ENCODE measurements at regions not wholly inside any gene's neighbourhood (a gene's known extent, or its start where the extent isn't known, plus 50 kb on each side); places are given as distances from the start of the nearest gene placed in this dataset.

GRCh38 chr6:93789532-93789931 is 370.2 kb upstream of the EPHA7 start:
- H3K27me3 ChIP-seq (ENCODE audit: control insufficient read depth, insufficient read depth, low read length), result no peaks in the 10 kb centered on the region
- no CpG with 5 or more reads among the region's 2 CpGs for WGBS (ENCODE audit: insufficient coverage, insufficient read length)
- H3K9me3 ChIP-seq (ENCODE audit: control insufficient read depth, insufficient read depth, low read length), result no peaks in the 10 kb centered on the region
- DNase-seq (ENCODE audit: low read depth, low spot score), result no peak
- no peak overlapping the region for H3K4me3 ChIP-seq (ENCODE audit: low read length)
- no peak overlapping the region for H3K27ac ChIP-seq (ENCODE audit: low read length)
- H3K36me3 ChIP-seq (ENCODE audit: control insufficient read depth, insufficient read depth, low read length), result no peaks in the 10 kb centered on the region
- H3K4me1 ChIP-seq (ENCODE audit: control insufficient read depth, insufficient read depth, low read length), result peaks cover 7% of the 10 kb centered on the region; the same call in 1 of the 2 replicates

DNA sequence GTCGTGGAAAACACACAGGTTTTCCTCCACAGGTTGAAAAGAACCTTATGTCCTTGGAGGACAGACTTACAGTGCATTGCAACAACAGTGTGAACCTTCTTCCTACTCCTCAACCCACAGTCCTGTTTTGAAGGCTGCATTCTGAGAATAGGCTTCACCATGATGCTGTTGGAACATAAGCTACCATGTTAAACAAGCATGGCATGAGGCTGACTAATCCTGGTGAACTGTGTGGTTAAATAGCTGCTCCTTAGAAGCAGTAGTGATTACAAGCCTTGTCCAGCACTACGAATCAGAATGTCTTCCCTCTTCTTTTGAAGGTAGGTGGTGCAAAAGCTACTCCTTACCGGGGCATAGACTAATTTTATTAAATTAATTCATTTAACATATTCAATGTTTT is 368.5 kb upstream of the EPHA7 start:
- Histone ChIP-seq H3K27ac (ENCODE audit: low read length) (peak overlapping the region; percentile 61), H3K36me3 (ENCODE audit: control insufficient read depth, insufficient read depth, low read length) (no peaks in the 10 kb centered on the region), H3K9me3 (ENCODE audit: control insufficient read depth, insufficient read depth, low read length) (no peaks in the 10 kb centered on the region), H3K4me3 (ENCODE audit: low read length) (no peak overlapping the region), H3K4me1 (ENCODE audit: control insufficient read depth, insufficient read depth, low read length) (peaks cover 7% of the 10 kb centered on the region; the same call in 1 of the 2 replicates), H3K27me3 (ENCODE audit: control insufficient read depth, insufficient read depth, low read length) (no peaks in the 10 kb centered on the region)
- no peak for DNase-seq (ENCODE audit: low read depth, low spot score)
- WGBS (ENCODE audit: insufficient coverage, insufficient read length), result no CpG with 5 or more reads among the region's 3 CpGs

- H3K4me1 ChIP-seq (ENCODE audit: control insufficient read depth, insufficient read depth, low read length), result peaks cover 7% of the 10 kb centered on the region; the same call in 1 of the 2 replicates
- WGBS (ENCODE audit: insufficient coverage, insufficient read length), result no CpG with 5 or more reads among the region's 6 CpGs
- H3K36me3 ChIP-seq (ENCODE audit: control insufficient read depth, insufficient read depth, low read length), result no peaks in the 10 kb centered on the region
- no peaks in the 10 kb centered on the region for H3K9me3 ChIP-seq (ENCODE audit: control insufficient read depth, insufficient read depth, low read length)
- H3K27ac ChIP-seq (ENCODE audit: low read length), result no peak overlapping the region
- peak; percentile 79 for DNase-seq (ENCODE audit: low read depth, low spot score)
- H3K27me3 ChIP-seq (ENCODE audit: control insufficient read depth, insufficient read depth, low read length), result no peaks in the 10 kb centered on the region
- no peak overlapping the region for H3K4me3 ChIP-seq (ENCODE audit: low read length)
Measured at GRCh38 chr6:93786474-93787330, 367.3 kb upstream of the EPHA7 start.

DNA sequence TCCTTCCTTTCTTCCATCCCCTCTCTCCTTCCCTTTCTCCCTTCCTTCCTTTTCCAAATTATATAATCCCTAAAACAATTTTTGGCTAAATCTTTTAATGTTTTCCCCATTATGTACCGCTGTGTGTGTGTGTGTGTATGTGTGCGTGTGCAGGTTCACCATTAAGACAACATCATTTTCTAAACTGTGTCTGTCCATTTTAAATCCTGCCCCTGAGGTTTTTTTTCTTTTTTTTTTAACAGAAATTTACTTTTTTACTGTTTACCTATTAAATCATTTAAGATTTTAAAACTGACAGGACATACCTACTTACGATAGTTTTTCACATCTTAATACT is 366.3 kb upstream of the EPHA7 start:
- Histone ChIP-seq H3K4me3 (ENCODE audit: low read length) (no peak overlapping the region), H3K27me3 (ENCODE audit: control insufficient read depth, insufficient read depth, low read length) (no peaks in the 10 kb centered on the region), H3K27ac (ENCODE audit: low read length) (no peak overlapping the region), H3K36me3 (ENCODE audit: control insufficient read depth, insufficient read depth, low read length) (no peaks in the 10 kb centered on the region), H3K4me1 (ENCODE audit: control insufficient read depth, insufficient read depth, low read length) (peaks cover 7% of the 10 kb centered on the region; the same call in 1 of the 2 replicates), H3K9me3 (ENCODE audit: control insufficient read depth, insufficient read depth, low read length) (no peaks in the 10 kb centered on the region)
- WGBS (ENCODE audit: insufficient coverage, insufficient read length), result no CpG with 5 or more reads among the region's 3 CpGs
- no peak for DNase-seq (ENCODE audit: low read depth, low spot score)

DNA sequence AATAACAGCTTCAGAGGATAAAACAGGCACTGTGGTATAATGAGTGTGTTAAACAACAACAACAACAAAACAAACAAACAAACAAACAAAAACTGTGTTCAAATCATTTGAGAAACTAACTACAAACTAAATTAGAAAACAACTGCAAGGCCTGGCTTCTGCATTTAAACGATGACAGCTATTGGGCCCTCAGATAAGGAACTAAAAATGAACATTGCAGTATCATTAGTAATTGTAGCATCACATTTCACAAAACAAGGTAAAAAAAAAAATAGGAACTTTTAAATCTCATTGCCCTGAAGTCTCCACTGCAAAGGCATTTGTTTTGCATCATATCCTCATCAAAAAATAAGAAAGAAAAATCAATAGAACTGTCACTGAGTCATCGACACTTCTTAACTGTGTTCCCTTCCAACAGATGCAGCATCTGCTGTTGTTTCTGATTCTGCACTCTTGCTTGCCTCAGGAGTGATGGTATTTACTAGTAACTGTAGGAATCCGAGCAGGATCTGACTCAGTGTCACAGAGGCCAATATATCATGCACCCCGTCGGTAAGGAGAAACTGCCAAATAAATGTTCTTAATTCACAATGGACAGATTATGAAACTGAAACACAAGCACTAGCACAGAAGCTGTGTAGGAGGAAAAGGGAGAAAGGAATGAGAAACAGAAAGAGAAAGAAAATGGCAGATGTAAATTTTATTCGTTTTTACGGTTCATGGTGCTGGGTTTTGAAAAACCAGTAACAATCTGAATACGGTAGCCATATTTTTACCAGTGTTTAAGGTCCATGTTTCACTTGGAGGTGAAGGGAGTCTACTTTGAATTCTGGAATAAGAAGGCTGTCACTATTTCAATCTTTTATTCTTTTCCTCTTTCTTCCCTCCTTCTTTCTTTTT is 365.7 kb upstream of the EPHA7 start:
- Histone ChIP-seq H3K27ac (ENCODE audit: low read length) (no peak overlapping the region), H3K36me3 (ENCODE audit: control insufficient read depth, insufficient read depth, low read length) (no peaks in the 10 kb centered on the region), H3K4me3 (ENCODE audit: low read length) (no peak overlapping the region), H3K9me3 (ENCODE audit: control insufficient read depth, insufficient read depth, low read length) (no peaks in the 10 kb centered on the region), H3K27me3 (ENCODE audit: control insufficient read depth, insufficient read depth, low read length) (no peaks in the 10 kb centered on the region), H3K4me1 (ENCODE audit: control insufficient read depth, insufficient read depth, low read length) (peaks cover 7% of the 10 kb centered on the region; the same call in 1 of the 2 replicates)
- WGBS (ENCODE audit: insufficient coverage, insufficient read length), result no CpG with 5 or more reads among the region's 8 CpGs
- DNase-seq (ENCODE audit: low read depth, low spot score), result no peak

DNA sequence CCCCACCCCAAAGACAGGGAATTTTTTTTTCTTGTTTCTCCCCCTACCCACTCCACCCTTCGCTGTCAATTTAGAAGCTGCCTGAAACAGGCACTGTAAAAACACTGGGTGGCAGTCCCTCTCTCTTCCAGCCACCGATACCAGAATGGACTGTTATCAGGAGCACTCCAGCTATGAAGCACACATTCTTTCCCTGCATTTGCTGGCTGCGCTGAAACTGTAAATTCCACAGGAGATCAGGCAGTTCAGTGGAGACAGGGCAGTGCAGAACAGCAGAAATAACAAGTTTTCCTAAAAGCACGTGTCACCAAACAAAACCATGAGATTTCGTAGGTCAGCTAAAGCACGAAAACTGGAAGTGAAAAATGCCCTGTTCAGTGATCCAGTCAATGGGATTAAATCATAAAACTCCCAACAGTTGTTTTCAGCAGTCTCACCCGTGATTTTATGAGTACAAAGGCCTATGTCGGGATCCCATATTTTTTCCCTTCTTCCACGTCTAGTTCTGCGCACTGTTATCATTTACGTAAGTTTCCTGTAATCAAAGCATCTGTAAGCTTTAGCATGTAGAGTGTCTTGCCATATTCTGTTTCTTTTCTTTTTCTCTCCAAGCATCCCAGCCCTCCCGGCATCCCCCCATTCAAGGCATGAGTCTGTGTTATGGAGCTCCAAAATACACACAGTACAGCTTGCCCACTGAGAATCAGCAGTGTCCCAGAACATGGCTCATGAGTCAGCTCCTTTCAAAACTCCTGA is 359.9 kb upstream of the EPHA7 start:
- Histone ChIP-seq H3K9me3 (ENCODE audit: control insufficient read depth, insufficient read depth, low read length) (no peaks in the 10 kb centered on the region), H3K36me3 (ENCODE audit: control insufficient read depth, insufficient read depth, low read length) (no peaks in the 10 kb centered on the region), H3K27me3 (ENCODE audit: control insufficient read depth, insufficient read depth, low read length) (no peaks in the 10 kb centered on the region), H3K4me3 (ENCODE audit: low read length) (no peak overlapping the region), H3K4me1 (ENCODE audit: control insufficient read depth, insufficient read depth, low read length) (peaks cover 1% of the 10 kb centered on the region; the same call in 1 of the 2 replicates), H3K27ac (ENCODE audit: low read length) (no peak overlapping the region)
- DNase-seq (ENCODE audit: low read depth, low spot score), result no peak
- no CpG with 5 or more reads among the region's 12 CpGs for WGBS (ENCODE audit: insufficient coverage, insufficient read length)

DNA sequence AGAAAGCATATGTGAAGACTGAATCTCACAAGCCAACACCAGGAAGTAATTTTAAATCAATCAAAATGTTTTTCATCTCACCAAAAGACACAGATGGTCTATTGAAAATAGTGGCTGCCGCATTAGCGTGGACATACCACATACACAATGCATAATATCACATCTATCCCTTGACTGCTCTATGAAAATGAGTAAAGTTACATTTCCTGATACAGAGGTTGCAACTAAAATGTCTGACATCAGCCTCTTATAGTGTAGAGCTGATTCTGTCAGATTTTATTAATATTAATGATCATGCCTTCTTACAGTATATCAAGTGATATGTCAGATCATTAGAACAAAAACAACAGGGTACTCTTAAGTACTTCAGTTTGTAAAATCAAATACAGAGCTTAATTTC is 339.8 kb upstream of the EPHA7 start:
- Histone ChIP-seq H3K9me3 (ENCODE audit: control insufficient read depth, insufficient read depth, low read length) (no peaks in the 10 kb centered on the region), H3K27me3 (ENCODE audit: control insufficient read depth, insufficient read depth, low read length) (no peaks in the 10 kb centered on the region), H3K4me3 (ENCODE audit: low read length) (no peak overlapping the region), H3K27ac (ENCODE audit: low read length) (no peak overlapping the region), H3K4me1 (ENCODE audit: control insufficient read depth, insufficient read depth, low read length) (no peaks in the 10 kb centered on the region), H3K36me3 (ENCODE audit: control insufficient read depth, insufficient read depth, low read length) (no peaks in the 10 kb centered on the region)
- DNase-seq (ENCODE audit: low read depth, low spot score), result no peak
- WGBS (ENCODE audit: insufficient coverage, insufficient read length), result no CpG with 5 or more reads among the region's 2 CpGs

DNA sequence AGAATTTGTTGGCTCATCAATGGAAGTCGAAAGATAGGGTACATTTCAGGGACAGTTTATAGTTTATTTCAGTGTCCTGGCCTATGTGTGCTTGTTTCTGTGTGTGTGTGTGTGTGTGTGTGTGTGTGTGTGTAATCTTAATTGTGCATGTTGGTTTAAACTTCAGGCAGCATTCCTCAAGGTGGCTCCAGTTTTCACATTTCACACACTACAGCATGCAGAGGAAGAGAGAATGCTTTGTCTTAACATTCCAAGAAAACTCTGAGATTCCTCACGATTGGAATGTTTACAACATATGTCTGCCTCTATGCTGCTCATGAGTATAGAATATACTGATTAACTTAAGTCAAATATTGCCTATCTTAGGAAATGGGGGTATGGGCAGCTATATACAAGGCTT is 332.6 kb upstream of the EPHA7 start:
- Histone ChIP-seq H3K4me1 (ENCODE audit: control insufficient read depth, insufficient read depth, low read length) (no peaks in the 10 kb centered on the region), H3K27ac (ENCODE audit: low read length) (no peak overlapping the region), H3K36me3 (ENCODE audit: control insufficient read depth, insufficient read depth, low read length) (no peaks in the 10 kb centered on the region), H3K4me3 (ENCODE audit: low read length) (no peak overlapping the region), H3K9me3 (ENCODE audit: control insufficient read depth, insufficient read depth, low read length) (no peaks in the 10 kb centered on the region), H3K27me3 (ENCODE audit: control insufficient read depth, insufficient read depth, low read length) (no peaks in the 10 kb centered on the region)
- no CpG with 5 or more reads among the region's 2 CpGs for WGBS (ENCODE audit: insufficient coverage, insufficient read length)
- DNase-seq (ENCODE audit: low read depth, low spot score), result no peak

DNA sequence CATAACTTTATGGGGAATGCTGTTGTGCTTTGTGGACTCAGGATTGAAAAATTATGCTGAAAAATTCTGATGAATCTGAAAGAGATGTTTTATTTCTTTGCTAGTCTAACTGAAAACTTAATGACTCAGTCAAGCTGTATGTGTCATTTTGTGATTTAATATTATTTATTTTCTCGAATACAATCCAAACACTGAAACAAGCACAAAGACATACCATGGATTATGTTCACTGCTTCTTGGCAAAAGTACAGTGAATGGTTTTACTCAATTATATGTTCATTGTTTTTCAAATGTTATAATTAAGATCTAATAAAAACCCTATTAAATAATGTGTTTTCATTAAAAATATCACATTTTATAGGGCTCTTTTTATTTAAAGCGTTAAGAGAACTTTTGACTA is 330.6 kb upstream of the EPHA7 start:
- WGBS (ENCODE audit: insufficient coverage, insufficient read length), result no CpG with 5 or more reads among the region's 2 CpGs
- Histone ChIP-seq H3K27me3 (ENCODE audit: control insufficient read depth, insufficient read depth, low read length) (no peaks in the 10 kb centered on the region), H3K4me3 (ENCODE audit: low read length) (no peak overlapping the region), H3K27ac (ENCODE audit: low read length) (no peak overlapping the region), H3K4me1 (ENCODE audit: control insufficient read depth, insufficient read depth, low read length) (no peaks in the 10 kb centered on the region), H3K9me3 (ENCODE audit: control insufficient read depth, insufficient read depth, low read length) (no peaks in the 10 kb centered on the region), H3K36me3 (ENCODE audit: control insufficient read depth, insufficient read depth, low read length) (no peaks in the 10 kb centered on the region)
- no peak for DNase-seq (ENCODE audit: low read depth, low spot score)

- Histone ChIP-seq H3K27me3 (ENCODE audit: control insufficient read depth, insufficient read depth, low read length) (no peaks in the 10 kb centered on the region), H3K4me1 (ENCODE audit: control insufficient read depth, insufficient read depth, low read length) (no peaks in the 10 kb centered on the region), H3K36me3 (ENCODE audit: control insufficient read depth, insufficient read depth, low read length) (no peaks in the 10 kb centered on the region), H3K4me3 (ENCODE audit: low read length) (no peak overlapping the region), H3K27ac (ENCODE audit: low read length) (no peak overlapping the region), H3K9me3 (ENCODE audit: control insufficient read depth, insufficient read depth, low read length) (no peaks in the 10 kb centered on the region)
- no peak for DNase-seq (ENCODE audit: low read depth, low spot score)
Measured at GRCh38 chr6:93749191-93749590, 329.8 kb upstream of the EPHA7 start.
